ENCODE measurements at regions not wholly inside any gene's neighbourhood (a gene's known extent, or its start where the extent isn't known, plus 50 kb on each side); places are given as distances from the start of the nearest gene placed in this dataset.

- Histone ChIP-seq H3K4me3 (ENCODE audit: low read length in 3 of 3) (no peak overlapping the region), H3K36me3 (ENCODE audit: control insufficient read depth in 2 of 3, insufficient read depth in 3 of 3, low read length in 3 of 3) (no peaks in the 10 kb centered on the region), H3K27me3 (ENCODE audit: control insufficient read depth, insufficient read depth, low read length) (no peaks in the 10 kb centered on the region), H3K27ac (ENCODE audit: low read depth in 2 of 2, low read length in 2 of 2) (no peak overlapping the region), H3K4me1 (ENCODE audit: control insufficient read depth in 2 of 3, insufficient read depth in 2 of 3, low read depth in 1 of 3, low read length in 3 of 3) (no peaks in the 10 kb centered on the region), H3K9ac (ENCODE audit: low read length in 3 of 3) (no peak overlapping the region), H3K9me3 (ENCODE audit: control insufficient read depth in 2 of 3, insufficient read depth in 1 of 3, low read length in 3 of 3) (no peaks in the 10 kb centered on the region)
- intact Hi-C loops (cut with DNase I): no loop called here
- DNase-seq (no peak), FAIRE-seq (no peak)
- no peak for TF ChIP-seq CTCF (IDR thresholded peaks at IDR 0.05; ENCODE audit: borderline replicate concordance, extremely low read depth, insufficient read depth)
These were observed 323.5 kb upstream of the SALL1 start for GRCh38 chr16:51474414-51475091.

- Histone ChIP-seq H3K9ac (ENCODE audit: low read length in 3 of 3) (no peak overlapping the region), H3K36me3 (ENCODE audit: control insufficient read depth in 2 of 3, insufficient read depth in 3 of 3, low read length in 3 of 3) (no peaks in the 10 kb centered on the region), H3K4me3 (ENCODE audit: low read length in 3 of 3) (no peak overlapping the region), H3K9me3 (ENCODE audit: control insufficient read depth in 2 of 3, insufficient read depth in 1 of 3, low read length in 3 of 3) (no peaks in the 10 kb centered on the region), H3K4me1 (ENCODE audit: control insufficient read depth in 2 of 3, insufficient read depth in 2 of 3, low read depth in 1 of 3, low read length in 3 of 3) (no peaks in the 10 kb centered on the region), H3K27me3 (ENCODE audit: control insufficient read depth, insufficient read depth, low read length) (no peaks in the 10 kb centered on the region), H3K27ac (ENCODE audit: low read depth in 2 of 2, low read length in 2 of 2) (no peak overlapping the region)
- FAIRE-seq (no peak), DNase-seq (no peak)
- no peak for TF ChIP-seq CTCF (IDR thresholded peaks at IDR 0.05; ENCODE audit: borderline replicate concordance, extremely low read depth, insufficient read depth)
- intact Hi-C loops (cut with DNase I): no loop called here
These were observed 322.0 kb upstream of the SALL1 start for GRCh38 chr16:51473091-51473490.

- no peak for DNase-seq
- Histone ChIP-seq H3K36me3 (ENCODE audit: control insufficient read depth in 2 of 3, insufficient read depth in 3 of 3, low read length in 3 of 3) (no peaks in the 10 kb centered on the region), H3K27ac (ENCODE audit: low read depth in 2 of 2, low read length in 2 of 2) (no peak overlapping the region), H3K4me3 (ENCODE audit: low read length in 3 of 3) (no peak overlapping the region), H3K9me3 (ENCODE audit: control insufficient read depth in 2 of 3, insufficient read depth in 1 of 3, low read length in 3 of 3) (no peaks in the 10 kb centered on the region), H3K27me3 (ENCODE audit: control insufficient read depth, insufficient read depth, low read length) (no peaks in the 10 kb centered on the region), H3K9ac (ENCODE audit: low read length in 3 of 3) (no peak overlapping the region), H3K4me1 (ENCODE audit: control insufficient read depth in 2 of 3, insufficient read depth in 2 of 3, low read depth in 1 of 3, low read length in 3 of 3) (no peaks in the 10 kb centered on the region)
- FAIRE-seq: no peak
- TF ChIP-seq CTCF (IDR thresholded peaks at IDR 0.05; ENCODE audit: borderline replicate concordance, extremely low read depth, insufficient read depth): no peak
- intact Hi-C loops (cut with DNase I): no loop called here
These were observed 319.4 kb upstream of the SALL1 start for GRCh38 chr16:51470492-51470891.

- Histone ChIP-seq H3K27me3 (ENCODE audit: control insufficient read depth, insufficient read depth, low read length) (no peaks in the 10 kb centered on the region), H3K4me3 (ENCODE audit: low read length in 3 of 3) (no peak overlapping the region), H3K36me3 (ENCODE audit: control insufficient read depth in 2 of 3, insufficient read depth in 3 of 3, low read length in 3 of 3) (no peaks in the 10 kb centered on the region), H3K4me1 (ENCODE audit: control insufficient read depth in 2 of 3, insufficient read depth in 2 of 3, low read depth in 1 of 3, low read length in 3 of 3) (peaks cover 0 to 11% (median 0%) of the 10 kb centered on the region in 3 donors), H3K27ac (ENCODE audit: low read depth in 2 of 2, low read length in 2 of 2) (no peak overlapping the region), H3K9me3 (ENCODE audit: control insufficient read depth in 2 of 3, insufficient read depth in 1 of 3, low read length in 3 of 3) (no peaks in the 10 kb centered on the region), H3K9ac (ENCODE audit: low read length in 3 of 3) (no peak overlapping the region)
- DNase-seq (peak in 2 of 5 donors; percentile 48 to 60), FAIRE-seq (no peak)
- intact Hi-C loops (cut with DNase I): no loop called here
- TF ChIP-seq CTCF (IDR thresholded peaks at IDR 0.05; ENCODE audit: borderline replicate concordance, extremely low read depth, insufficient read depth): no peak
These were observed 313.9 kb upstream of the SALL1 start for GRCh38 chr16:51464996-51465395.
